K562 (cell line): ENCODE measurements at regions not wholly inside any gene's neighbourhood (a gene's known extent, or its start where the extent isn't known, plus 50 kb on each side); places are given as distances from the start of the nearest gene placed in this dataset.

Source experiments
- ATAC-seq: fragments of 200-7000 bp; cut with Tn5 transposase; 3 replicates; pipeline ENCODE4 v1.9.1; 2020; ENCODE audit warnings: moderate library complexity
- BruUV-seq: library from RNA; stranded (reverse); fragments of 400-500 nt; replicated peaks from 2 replicates; lab custom pipeline; 2021; lab: Mats Ljungman, UMichigan
- CTCF ChIA-PET: fragments of 300-600 bp; formaldehyde crosslinking; extraction: SDS; loops from one replicate; lab custom pipeline; 2021; ENCODE audit warnings: low intra/inter-chr PET ratio; lab: Yijun Ruan, JAX
- POLR2A ChIA-PET: fragments of 300-600, 350-650 bp; sonication (Branson Sonifier 250); formaldehyde crosslinking; extraction: SDS; loops from one replicate; lab custom pipeline; 2021; ENCODE audit warnings: antibody characterized with exemption, inconsistent platforms; lab: Yijun Ruan, JAX
- DNase-seq, 4 experiments: peaks; one replicate each; pipeline versions ENCODE4 v3.0.0 to v3.0.0-alpha.2; 2011 to 2018; ENCODE audit warnings: low spot score in 3 of 4, mixed read lengths in 3 of 4; ENCODE audit errors: extremely low read depth in 1 of 4
- FAIRE-seq: peaks from 2 replicates; lab custom pipeline; 2011; peaks lifted over from hg19 to GRCh38; lab: Jason Lieb, UNC
- H2AFZ ChIP-seq: 2 replicates; pipeline ENCODE4 v1.6.0; 2011; ENCODE audit warnings: low read depth, low read length, control low read depth, inconsistent platforms
- H3K27ac ChIP-seq: fragments of 200-600 bp; 3 replicates; pipeline ENCODE4 v1.8.0; 2011; ENCODE audit warnings: low read depth, mild to moderate bottlenecking, control low read depth, inconsistent platforms, low read length, moderate library complexity, mixed read lengths; ENCODE audit errors: extremely low read depth
- H3K27me3 ChIP-seq, 2 experiments: fragments of 300-600 bp in 1 of 2; 2 replicates in 1 of 2; 3 replicates in 1 of 2; pipeline versions ENCODE4 v1.6.0 to v1.8.0; 2011; ENCODE audit warnings: inconsistent platforms in 2 of 2, low read length in 2 of 2, mild to moderate bottlenecking in 1 of 2, mixed read lengths in 1 of 2, moderate library complexity in 1 of 2; ENCODE audit not compliant: control insufficient read depth in 2 of 2, insufficient read depth in 2 of 2
- H3K36me3 ChIP-seq: fragments of 300-600 bp; 3 replicates; pipeline ENCODE4 v1.8.0; 2011; ENCODE audit warnings: mild to moderate bottlenecking, low read length, inconsistent platforms; ENCODE audit not compliant: control insufficient read depth, insufficient read depth
- H3K4me1 ChIP-seq, 2 experiments: fragments of 200-600 bp in 1 of 2; replicated peaks in 1 of 2; 2 replicates in 1 of 2; 3 replicates in 1 of 2; pipeline versions ENCODE4 v1.5.1 to v1.8.0; 2011; ENCODE audit warnings: inconsistent platforms in 2 of 2, low read length in 2 of 2, mild to moderate bottlenecking in 1 of 2, mixed read lengths in 1 of 2, moderate library complexity in 1 of 2; ENCODE audit not compliant: control insufficient read depth in 2 of 2, insufficient read depth in 2 of 2
- H3K4me2 ChIP-seq: 2 replicates; pipeline ENCODE4 v1.6.1; 2011; ENCODE audit warnings: low read length, control low read depth, inconsistent platforms, mixed read lengths; ENCODE audit not compliant: insufficient read depth
- H3K4me3 ChIP-seq: fragments of 200-600 bp; sonication (generic), shearing (Covaris generic); 2 replicates; pipeline ENCODE4 v1.5.1; 2016; ENCODE audit warnings: control low read depth, inconsistent platforms
- H3K79me2 ChIP-seq: fragments of 200-600 bp; 3 replicates; pipeline ENCODE4 v1.8.0; 2011; ENCODE audit warnings: low read length, inconsistent platforms; ENCODE audit not compliant: control insufficient read depth, insufficient read depth
- H3K9ac ChIP-seq, 2 experiments: 2 replicates each; pipeline versions ENCODE4 v1.6.0 to v1.6.1; 2011; ENCODE audit warnings: low read depth in 2 of 2, low read length in 2 of 2, control low read depth in 1 of 2, inconsistent platforms in 1 of 2, mild to moderate bottlenecking in 1 of 2, mixed read lengths in 1 of 2; ENCODE audit not compliant: insufficient read depth in 1 of 2
- H3K9me1 ChIP-seq: one replicate; pipeline ENCODE4 v1.6.0; 2011; ENCODE audit warnings: inconsistent platforms, mild to moderate bottlenecking, low read length, moderate library complexity; ENCODE audit not compliant: control insufficient read depth, insufficient read depth
- H3K9me3 ChIP-seq: replicated peaks from 2 replicates; pipeline ENCODE4 v1.5.1; 2011; ENCODE audit warnings: low read depth, low read length, inconsistent platforms; ENCODE audit not compliant: control insufficient read depth, insufficient read depth
- H4K20me1 ChIP-seq: replicated peaks from 2 replicates; pipeline ENCODE4 v1.6.1; 2011; ENCODE audit warnings: low read length, inconsistent platforms, mixed read lengths; ENCODE audit not compliant: control insufficient read depth, insufficient read depth
- CBFB ChIP-seq: sonication (generic); formaldehyde crosslinking; IDR thresholded peaks from 2 replicates; pipeline ENCODE4 v1.4.0; 2020; ENCODE audit warnings: mild to moderate bottlenecking, missing genetic modification reagents
- EGR1 ChIP-seq: fragments of 450-650 bp; conservative IDR thresholded peaks from 2 replicates; pipeline ENCODE4 v1.6.1; 2017; ENCODE audit warnings: mild to moderate bottlenecking
- FOXK2 ChIP-seq, 2 experiments: fragments of 450-650 bp; IDR thresholded peaks in 1 of 2; conservative IDR thresholded peaks in 1 of 2; 2 replicates each; pipeline ENCODE4 v1.6.1; 2016; ENCODE audit warnings: low read depth in 2 of 2, mild to moderate bottlenecking in 1 of 2
- GABPB2 ChIP-seq: fragments of 250-450 bp; sonication (Bioruptor Pico); conservative IDR thresholded peaks from 2 replicates; pipeline ENCODE4 v1.5.1; 2021; ENCODE audit warnings: mild to moderate bottlenecking
- HEY1 ChIP-seq: fragments of 250-450 bp; sonication (Bioruptor Pico); IDR thresholded peaks from 2 replicates; pipeline ENCODE4 v1.5.0; 2020; ENCODE audit warnings: mild to moderate bottlenecking, moderate library complexity, borderline replicate concordance
- HNRNPK ChIP-seq: fragments of 200-400 bp; formaldehyde crosslinking; IDR thresholded peaks from one replicate; pipeline ENCODE4 v1.6.1; 2018; ENCODE audit warnings: mild to moderate bottlenecking, low read depth, low read length; ENCODE audit not compliant: poor library complexity, severe bottlenecking
- LEF1 ChIP-seq: fragments of 450-650 bp; IDR thresholded peaks from 2 replicates; pipeline ENCODE4 v1.6.1; 2016; ENCODE audit warnings: mild to moderate bottlenecking
- MAFK ChIP-seq: IDR thresholded peaks from 2 replicates; pipeline ENCODE4 v1.6.1; 2011; ENCODE audit warnings: low read length, improper control_type of control experiment
- NBN ChIP-seq: fragments of 450-650 bp; IDR thresholded peaks from 2 replicates; pipeline ENCODE4 v1.6.1; 2016; ENCODE audit warnings: low read depth, mild to moderate bottlenecking
- PATZ1 ChIP-seq: fragments of 250-450 bp; sonication (Bioruptor Pico); IDR thresholded peaks from 2 replicates; pipeline ENCODE4 v1.5.0; 2020; ENCODE audit warnings: mild to moderate bottlenecking, borderline replicate concordance
- RHOXF2B ChIP-seq: fragments of 250-450 bp; sonication (Bioruptor Pico); conservative IDR thresholded peaks from 2 replicates; pipeline ENCODE4 v1.5.1; 2021
- TAL1 ChIP-seq: fragments of 450-650 bp; IDR thresholded peaks from 2 replicates; pipeline ENCODE4 v1.6.1; 2016; ENCODE audit warnings: mild to moderate bottlenecking
- ZNF57 ChIP-seq: fragments of 450-650 bp; formaldehyde crosslinking; IDR thresholded peaks from 2 replicates; pipeline ENCODE4 v1.4.0; 2020; ENCODE audit warnings: mild to moderate bottlenecking, moderate library complexity
- WGBS: fragments of 100-300 bp; shearing (Covaris generic); methylation state at CpG from one replicate; pipeline ENCODE4 v1.1.6; 2016; ENCODE audit warnings: low coverage, mixed read lengths; ENCODE audit not compliant: insufficient coverage; ENCODE audit errors: missing lambda C conversion rate; 5-methylcytosine and 5-hydroxymethylcytosine counted together
- in situ Hi-C: fragments of 300-500 bp; cut with MboI; formaldehyde crosslinking; loops from 4 replicates; pipeline ENCODE4 v1.15.0; 2018; ENCODE audit warnings: inconsistent platforms, mixed read lengths
- intact Hi-C: fragments of 100-400 bp; cut with micrococcal nuclease; formaldehyde crosslinking; loops from 2 replicates; pipeline ENCODE4 v1.14.2; 2022
- TF ChIP-seq, protein P1 (sequence below): IDR thresholded peaks from 2 replicates; pipeline ENCODE4 v1.6.1; 2016; ENCODE audit warnings: missing genetic modification characterization, missing compliant biosample characterization
- TF ChIP-seq, protein P2 (sequence below): sonication (generic); formaldehyde crosslinking; IDR thresholded peaks from 2 replicates; pipeline ENCODE4 v1.8.0; 2023; ENCODE audit warnings: mild to moderate bottlenecking, missing genetic modification reagents
- TF ChIP-seq, protein P3 (sequence below): fragments of 250-450 bp; sonication (Bioruptor Pico); IDR thresholded peaks from 2 replicates; pipeline ENCODE4 v1.4.0; 2020; ENCODE audit warnings: mild to moderate bottlenecking, moderate library complexity

- H3K79me2 ChIP-seq: no peaks in the 10 kb centered on the region
- 1% methylated on average over 8 of the region's 8 CpGs for WGBS
- no peaks in the 10 kb centered on the region for H3K9me3 ChIP-seq
- H2AFZ ChIP-seq: no peak overlapping the region
- H3K4me3 ChIP-seq: no peak overlapping the region
- BruUV-seq: no TSS peak
- in situ Hi-C loops: no loop called here
- intact Hi-C loops: no loop called here
- no peaks in the 10 kb centered on the region for H3K9me1 ChIP-seq
- no peak overlapping the region for H3K4me2 ChIP-seq
- H3K4me1 ChIP-seq: no peaks in the 10 kb centered on the region
- H3K36me3 ChIP-seq: no peaks in the 10 kb centered on the region
- FAIRE-seq (no peak), DNase-seq (no peak), ATAC-seq (no peak)
- no peak overlapping the region for H3K27ac ChIP-seq
- no peaks in the 10 kb centered on the region for H3K27me3 ChIP-seq
- POLR2A ChIA-PET: interaction anchor here (0.8 to 1.0 kb wide), 2 partner anchors 17 to 496 kb away, joined by 3 read pairs; no protein-coding TSS in a partner anchor
- H4K20me1 ChIP-seq: no peaks in the 10 kb centered on the region
- CTCF ChIA-PET: no interaction called here
- H3K9ac ChIP-seq: no peak overlapping the region
- TF ChIP-seq GABPB2 (CRISPR knock-in tag) (no peak), LEF1 (no peak), HNRNPK (no peak), ZNF57 (CRISPR knock-in tag) (no peak), PATZ1 (CRISPR knock-in tag) (no peak), CBFB (no peak), FOXK2 (conservative IDR thresholded peaks at IDR 0.05 in 1 of 2, IDR thresholded peaks at IDR 0.05 in 1 of 2; ENCODE audit: low read depth in 2 of 2) (no peak), TAL1 (no peak), NBN (no peak), HEY1 (CRISPR knock-in tag) (no peak), RHOXF2B (CRISPR knock-in tag) (no peak), MAFK (no peak), EGR1 (no peak)
- TF ChIP-seq, protein P1, sequence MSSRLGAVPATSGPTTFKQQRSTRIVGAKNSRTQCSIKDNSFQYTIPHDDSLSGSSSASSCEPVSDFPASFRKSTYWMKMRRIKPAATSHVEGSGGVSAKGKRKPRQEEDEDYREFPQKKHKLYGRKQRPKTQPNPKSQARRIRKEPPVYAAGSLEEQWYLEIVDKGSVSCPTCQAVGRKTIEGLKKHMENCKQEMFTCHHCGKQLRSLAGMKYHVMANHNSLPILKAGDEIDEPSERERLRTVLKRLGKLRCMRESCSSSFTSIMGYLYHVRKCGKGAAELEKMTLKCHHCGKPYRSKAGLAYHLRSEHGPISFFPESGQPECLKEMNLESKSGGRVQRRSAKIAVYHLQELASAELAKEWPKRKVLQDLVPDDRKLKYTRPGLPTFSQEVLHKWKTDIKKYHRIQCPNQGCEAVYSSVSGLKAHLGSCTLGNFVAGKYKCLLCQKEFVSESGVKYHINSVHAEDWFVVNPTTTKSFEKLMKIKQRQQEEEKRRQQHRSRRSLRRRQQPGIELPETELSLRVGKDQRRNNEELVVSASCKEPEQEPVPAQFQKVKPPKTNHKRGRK: no peak
- TF ChIP-seq, protein P2, sequence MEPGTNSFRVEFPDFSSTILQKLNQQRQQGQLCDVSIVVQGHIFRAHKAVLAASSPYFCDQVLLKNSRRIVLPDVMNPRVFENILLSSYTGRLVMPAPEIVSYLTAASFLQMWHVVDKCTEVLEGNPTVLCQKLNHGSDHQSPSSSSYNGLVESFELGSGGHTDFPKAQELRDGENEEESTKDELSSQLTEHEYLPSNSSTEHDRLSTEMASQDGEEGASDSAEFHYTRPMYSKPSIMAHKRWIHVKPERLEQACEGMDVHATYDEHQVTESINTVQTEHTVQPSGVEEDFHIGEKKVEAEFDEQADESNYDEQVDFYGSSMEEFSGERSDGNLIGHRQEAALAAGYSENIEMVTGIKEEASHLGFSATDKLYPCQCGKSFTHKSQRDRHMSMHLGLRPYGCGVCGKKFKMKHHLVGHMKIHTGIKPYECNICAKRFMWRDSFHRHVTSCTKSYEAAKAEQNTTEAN (CRISPR knock-in tag): no peak
- TF ChIP-seq, protein P3, sequence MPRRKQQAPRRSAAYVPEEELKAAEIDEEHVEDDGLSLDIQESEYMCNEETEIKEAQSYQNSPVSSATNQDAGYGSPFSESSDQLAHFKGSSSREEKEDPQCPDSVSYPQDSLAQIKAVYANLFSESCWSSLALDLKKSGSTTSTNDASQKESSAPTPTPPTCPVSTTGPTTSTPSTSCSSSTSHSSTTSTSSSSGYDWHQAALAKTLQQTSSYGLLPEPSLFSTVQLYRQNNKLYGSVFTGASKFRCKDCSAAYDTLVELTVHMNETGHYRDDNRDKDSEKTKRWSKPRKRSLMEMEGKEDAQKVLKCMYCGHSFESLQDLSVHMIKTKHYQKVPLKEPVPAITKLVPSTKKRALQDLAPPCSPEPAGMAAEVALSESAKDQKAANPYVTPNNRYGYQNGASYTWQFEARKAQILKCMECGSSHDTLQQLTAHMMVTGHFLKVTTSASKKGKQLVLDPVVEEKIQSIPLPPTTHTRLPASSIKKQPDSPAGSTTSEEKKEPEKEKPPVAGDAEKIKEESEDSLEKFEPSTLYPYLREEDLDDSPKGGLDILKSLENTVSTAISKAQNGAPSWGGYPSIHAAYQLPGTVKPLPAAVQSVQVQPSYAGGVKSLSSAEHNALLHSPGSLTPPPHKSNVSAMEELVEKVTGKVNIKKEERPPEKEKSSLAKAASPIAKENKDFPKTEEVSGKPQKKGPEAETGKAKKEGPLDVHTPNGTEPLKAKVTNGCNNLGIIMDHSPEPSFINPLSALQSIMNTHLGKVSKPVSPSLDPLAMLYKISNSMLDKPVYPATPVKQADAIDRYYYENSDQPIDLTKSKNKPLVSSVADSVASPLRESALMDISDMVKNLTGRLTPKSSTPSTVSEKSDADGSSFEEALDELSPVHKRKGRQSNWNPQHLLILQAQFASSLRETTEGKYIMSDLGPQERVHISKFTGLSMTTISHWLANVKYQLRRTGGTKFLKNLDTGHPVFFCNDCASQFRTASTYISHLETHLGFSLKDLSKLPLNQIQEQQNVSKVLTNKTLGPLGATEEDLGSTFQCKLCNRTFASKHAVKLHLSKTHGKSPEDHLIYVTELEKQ (CRISPR knock-in tag): no peak
Observed at GRCh38 chr2:103265521-103265920, 503.7 kb downstream of the TMEM182 start.
